GM23338 (cell line): ENCODE measurements at regions not wholly inside any gene's neighbourhood (a gene's known extent, or its start where the extent isn't known, plus 50 kb on each side); places are given as distances from the start of the nearest gene placed in this dataset.

ENCODE experiments used
- CREB1 ChIP-seq: fragments of 250-450 bp; sonication (Bioruptor Pico); IDR thresholded peaks from 2 replicates; pipeline ENCODE4 v1.5.0; 2020; ENCODE audit warnings: low read depth, mild to moderate bottlenecking, moderate library complexity
- CTCF ChIP-seq, 2 experiments: fragments of 200-600 bp in 1 of 2; sonication (generic) in 1 of 2; conservative IDR thresholded peaks; 2 replicates each; pipeline versions ENCODE4 v1.5.1 to v1.6.1; 2016 to 2017; ENCODE audit warnings: antibody characterized with exemption in 2 of 2, low read depth in 2 of 2, mild to moderate bottlenecking in 2 of 2, moderate library complexity in 1 of 2
- EZH2 ChIP-seq: fragments of 200-600 bp; sonication (generic); IDR thresholded peaks from one replicate; pipeline ENCODE4 v1.8.0; 2017; ENCODE audit warnings: antibody characterized with exemption, mild to moderate bottlenecking, low read depth; ENCODE audit not compliant: unreplicated experiment
- EZH2phosphoT487 ChIP-seq: fragments of 200-600 bp; sonication (generic); IDR thresholded peaks from one replicate; pipeline ENCODE4 v1.8.1; 2018; ENCODE audit warnings: antibody characterized with exemption; ENCODE audit not compliant: unreplicated experiment
- NANOG ChIP-seq: IDR thresholded peaks from 2 replicates; pipeline ENCODE4 v1.6.1; 2016; ENCODE audit warnings: antibody characterized with exemption, borderline replicate concordance
- POLR2AphosphoS5 ChIP-seq: IDR thresholded peaks from 2 replicates; pipeline ENCODE4 v1.6.1; 2016; ENCODE audit warnings: antibody characterized with exemption, low read depth
- ZNF114 ChIP-seq: fragments of 250-450 bp; sonication (Bioruptor Pico); IDR thresholded peaks from 2 replicates; pipeline ENCODE4 v1.5.0; 2020; ENCODE audit warnings: mild to moderate bottlenecking, moderate library complexity
- ZNF331 ChIP-seq: fragments of 250-450 bp; sonication (Bioruptor Pico); IDR thresholded peaks from 2 replicates; pipeline ENCODE4 v1.5.0; 2020; ENCODE audit warnings: low read depth, mild to moderate bottlenecking, moderate library complexity
- TF ChIP-seq, protein P1 (sequence below): IDR thresholded peaks from 2 replicates; pipeline ENCODE4 v1.6.1; 2016; ENCODE audit warnings: antibody characterized with exemption
- TF ChIP-seq, protein P2 (sequence below): IDR thresholded peaks from one replicate; pipeline ENCODE4 v1.6.1; 2018; ENCODE audit warnings: antibody characterized with exemption; ENCODE audit not compliant: unreplicated experiment

- TF ChIP-seq CTCF (conservative IDR thresholded peaks at IDR 0.05; ENCODE audit: low read depth in 2 of 2) (no peak), POLR2AphosphoS5 (no peak), EZH2 (no peak), EZH2phosphoT487 (no peak), CREB1 (CRISPR knock-in tag) (no peak), ZNF331 (CRISPR knock-in tag) (no peak), ZNF114 (no peak), NANOG (no peak)
- TF ChIP-seq, protein P1, sequence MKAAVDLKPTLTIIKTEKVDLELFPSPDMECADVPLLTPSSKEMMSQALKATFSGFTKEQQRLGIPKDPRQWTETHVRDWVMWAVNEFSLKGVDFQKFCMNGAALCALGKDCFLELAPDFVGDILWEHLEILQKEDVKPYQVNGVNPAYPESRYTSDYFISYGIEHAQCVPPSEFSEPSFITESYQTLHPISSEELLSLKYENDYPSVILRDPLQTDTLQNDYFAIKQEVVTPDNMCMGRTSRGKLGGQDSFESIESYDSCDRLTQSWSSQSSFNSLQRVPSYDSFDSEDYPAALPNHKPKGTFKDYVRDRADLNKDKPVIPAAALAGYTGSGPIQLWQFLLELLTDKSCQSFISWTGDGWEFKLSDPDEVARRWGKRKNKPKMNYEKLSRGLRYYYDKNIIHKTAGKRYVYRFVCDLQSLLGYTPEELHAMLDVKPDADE, result no peak
- TF ChIP-seq, protein P2, sequence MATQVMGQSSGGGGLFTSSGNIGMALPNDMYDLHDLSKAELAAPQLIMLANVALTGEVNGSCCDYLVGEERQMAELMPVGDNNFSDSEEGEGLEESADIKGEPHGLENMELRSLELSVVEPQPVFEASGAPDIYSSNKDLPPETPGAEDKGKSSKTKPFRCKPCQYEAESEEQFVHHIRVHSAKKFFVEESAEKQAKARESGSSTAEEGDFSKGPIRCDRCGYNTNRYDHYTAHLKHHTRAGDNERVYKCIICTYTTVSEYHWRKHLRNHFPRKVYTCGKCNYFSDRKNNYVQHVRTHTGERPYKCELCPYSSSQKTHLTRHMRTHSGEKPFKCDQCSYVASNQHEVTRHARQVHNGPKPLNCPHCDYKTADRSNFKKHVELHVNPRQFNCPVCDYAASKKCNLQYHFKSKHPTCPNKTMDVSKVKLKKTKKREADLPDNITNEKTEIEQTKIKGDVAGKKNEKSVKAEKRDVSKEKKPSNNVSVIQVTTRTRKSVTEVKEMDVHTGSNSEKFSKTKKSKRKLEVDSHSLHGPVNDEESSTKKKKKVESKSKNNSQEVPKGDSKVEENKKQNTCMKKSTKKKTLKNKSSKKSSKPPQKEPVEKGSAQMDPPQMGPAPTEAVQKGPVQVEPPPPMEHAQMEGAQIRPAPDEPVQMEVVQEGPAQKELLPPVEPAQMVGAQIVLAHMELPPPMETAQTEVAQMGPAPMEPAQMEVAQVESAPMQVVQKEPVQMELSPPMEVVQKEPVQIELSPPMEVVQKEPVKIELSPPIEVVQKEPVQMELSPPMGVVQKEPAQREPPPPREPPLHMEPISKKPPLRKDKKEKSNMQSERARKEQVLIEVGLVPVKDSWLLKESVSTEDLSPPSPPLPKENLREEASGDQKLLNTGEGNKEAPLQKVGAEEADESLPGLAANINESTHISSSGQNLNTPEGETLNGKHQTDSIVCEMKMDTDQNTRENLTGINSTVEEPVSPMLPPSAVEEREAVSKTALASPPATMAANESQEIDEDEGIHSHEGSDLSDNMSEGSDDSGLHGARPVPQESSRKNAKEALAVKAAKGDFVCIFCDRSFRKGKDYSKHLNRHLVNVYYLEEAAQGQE, result no peak
Observed at GRCh38 chr18:42296192-42296591, 341.2 kb downstream of the PIK3C3 start.
